GM18870 (cell line): ENCODE measurements at regions not wholly inside any gene's neighbourhood (a gene's known extent, or its start where the extent isn't known, plus 50 kb on each side); places are given as distances from the start of the nearest gene placed in this dataset.
"Not testable (repeated sequence)": the region's sequence is repeated elsewhere in the genome, so short reads cannot be mapped to it uniquely, and the experiment has no call there.

Source experiments
- ATAC-seq: cut with Tn5 transposase; IDR thresholded peaks from one replicate; pipeline ENCODE4 v1.9.1; 2021; ENCODE audit warnings: moderate library complexity; ENCODE audit not compliant: unreplicated experiment

GRCh38 chr2:87691899-87692592 is 55.8 kb upstream of the PLGLB2 start:
- ATAC-seq: not testable (repeated sequence)

DNA sequence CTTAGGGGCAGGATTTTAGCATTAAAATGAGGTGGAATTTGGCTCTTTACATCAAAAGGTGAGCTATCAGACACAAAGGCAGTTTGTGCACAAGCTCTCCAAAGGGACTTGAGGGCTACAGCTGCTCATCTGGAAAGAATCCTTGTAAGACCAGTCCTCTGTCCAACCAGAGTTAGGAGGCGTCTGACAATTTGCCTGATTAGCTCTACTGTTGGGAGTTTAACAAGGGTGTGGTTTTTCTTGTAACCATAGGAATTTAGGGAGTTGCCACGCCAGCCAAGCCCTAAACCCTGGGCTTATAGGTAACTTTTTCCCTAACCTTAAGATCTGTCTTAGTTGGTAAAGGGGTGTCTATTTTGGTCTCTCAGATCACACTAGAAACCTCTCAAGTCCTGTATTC is 55.0 kb upstream of the PLGLB2 start:
- not testable (repeated sequence) for ATAC-seq

GRCh38 chr2:87693882-87694281 is 54.0 kb upstream of the PLGLB2 start:
- ATAC-seq: not testable (repeated sequence)

DNA sequence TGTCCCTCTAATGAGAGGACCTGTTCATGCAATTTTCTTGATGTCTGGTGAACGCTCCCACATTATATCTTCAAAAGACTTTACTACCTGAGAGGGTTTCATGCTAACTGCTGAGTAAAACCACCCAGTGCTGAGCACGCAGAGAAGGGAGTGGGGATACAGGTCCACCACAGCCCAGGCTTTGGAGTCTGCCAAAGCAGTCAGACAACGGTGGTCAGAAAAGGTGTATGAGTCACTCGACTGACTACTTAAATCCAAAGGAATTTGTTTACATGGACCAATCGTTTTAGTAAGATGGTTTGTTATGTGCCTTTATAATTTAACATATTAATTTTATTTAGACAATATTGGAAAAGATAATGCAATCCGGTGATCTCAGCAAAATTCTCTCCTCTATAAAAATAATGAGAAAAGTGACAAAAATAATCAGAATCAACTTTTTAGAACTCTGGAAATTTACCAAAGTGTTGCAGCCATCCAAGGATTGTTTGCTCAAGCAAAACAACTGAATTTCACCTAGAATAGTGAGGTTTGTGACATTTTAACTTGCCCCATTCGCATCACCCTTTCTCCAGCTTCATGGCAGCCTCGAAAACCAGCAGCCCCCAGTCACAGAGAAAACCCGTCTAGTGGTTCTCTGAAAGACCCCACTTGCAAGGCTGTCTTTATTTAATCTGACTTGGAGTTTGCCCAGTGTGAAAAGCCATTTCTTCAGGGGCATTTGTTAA is 52.1 kb upstream of the PLGLB2 start:
- not testable (repeated sequence) for ATAC-seq
